ENCODE measurements at regions not wholly inside any gene's neighbourhood (a gene's known extent, or its start where the extent isn't known, plus 50 kb on each side); places are given as distances from the start of the nearest gene placed in this dataset.

DNA sequence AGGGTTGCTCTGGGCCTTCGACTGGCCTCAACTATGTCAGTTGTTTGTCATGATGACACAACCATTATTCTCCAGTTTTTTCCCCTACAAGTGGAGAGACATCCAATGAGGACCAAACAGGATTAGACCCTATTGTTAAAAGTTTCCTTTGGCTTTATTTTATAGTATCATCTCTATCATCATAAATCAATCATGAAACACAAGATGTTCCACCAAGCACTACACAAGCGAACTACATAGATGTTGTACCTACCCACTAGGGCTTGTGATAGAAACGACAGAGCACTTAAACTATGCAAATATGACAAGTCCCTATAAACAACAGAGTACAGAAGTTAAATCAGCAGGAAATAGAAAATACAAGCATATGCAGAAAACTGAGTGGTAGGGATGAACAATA lies 422.5 kb upstream of the MARCKS start:
- DNase-seq (ENCODE audit: low read depth in 2 of 2, low spot score in 1 of 2): no peak

DNA sequence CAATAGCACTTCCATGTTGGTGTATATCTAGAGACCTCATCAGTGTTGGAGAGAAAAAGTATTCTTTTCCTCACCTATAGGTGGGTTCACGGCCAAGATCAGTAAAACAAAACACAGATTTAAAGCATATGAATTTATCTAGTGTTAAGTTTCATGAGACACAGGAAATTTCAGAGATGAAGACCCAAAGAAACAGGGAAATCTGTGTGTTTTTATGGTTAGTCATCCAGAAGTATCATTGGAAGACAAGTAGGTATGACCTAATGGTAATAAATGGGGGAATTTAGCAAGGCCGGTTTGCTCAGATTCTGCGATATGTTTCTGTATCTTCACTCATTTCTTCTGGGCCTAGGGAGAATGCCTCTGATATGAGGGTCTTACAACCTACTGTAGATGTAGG lies 419.6 kb upstream of the MARCKS start:
- DNase-seq (ENCODE audit: low read depth in 2 of 2, low spot score in 1 of 2): no peak

DNA sequence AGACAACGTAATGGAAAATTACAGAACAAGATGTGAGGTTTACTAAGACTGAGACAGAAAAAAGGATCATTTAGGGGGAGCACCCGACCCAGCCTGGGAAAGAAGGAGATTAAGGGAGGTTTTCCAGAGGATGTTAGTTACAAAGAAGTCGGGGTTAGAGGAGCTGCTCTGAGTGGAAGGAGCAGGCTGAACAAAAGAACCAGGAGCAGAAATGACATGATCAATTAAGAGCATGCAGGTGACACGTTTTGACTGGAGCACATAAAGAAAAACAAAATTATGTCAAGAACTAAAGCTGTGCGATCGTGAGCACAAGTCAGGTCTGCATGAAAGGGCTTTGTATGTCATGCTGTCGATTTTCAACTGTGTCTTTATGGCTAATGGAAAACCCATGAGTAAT lies 417.3 kb upstream of the MARCKS start:
- DNase-seq (ENCODE audit: low read depth in 2 of 2, low spot score in 1 of 2): no peak

DNA sequence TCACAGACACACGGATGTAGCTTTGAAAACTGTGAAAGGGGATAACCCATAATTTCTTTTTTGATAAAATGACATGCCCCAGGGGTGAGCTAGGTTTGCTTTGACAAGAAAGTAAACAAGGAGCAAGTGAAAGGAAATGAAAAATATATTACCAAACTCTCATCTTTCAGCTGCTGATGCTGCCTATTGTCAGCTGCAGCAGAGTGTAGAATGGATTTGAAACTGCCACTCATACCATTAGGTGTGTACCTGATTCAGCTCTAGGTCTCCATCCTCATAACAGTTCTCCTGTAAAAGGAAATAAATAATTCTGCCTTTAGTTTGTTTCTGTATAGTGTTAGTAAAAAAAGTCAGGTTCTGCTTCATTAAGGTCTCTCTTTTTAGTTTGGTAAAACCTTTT lies 415.1 kb upstream of the MARCKS start:
- no peak for DNase-seq (ENCODE audit: low read depth in 2 of 2, low spot score in 1 of 2)

DNA sequence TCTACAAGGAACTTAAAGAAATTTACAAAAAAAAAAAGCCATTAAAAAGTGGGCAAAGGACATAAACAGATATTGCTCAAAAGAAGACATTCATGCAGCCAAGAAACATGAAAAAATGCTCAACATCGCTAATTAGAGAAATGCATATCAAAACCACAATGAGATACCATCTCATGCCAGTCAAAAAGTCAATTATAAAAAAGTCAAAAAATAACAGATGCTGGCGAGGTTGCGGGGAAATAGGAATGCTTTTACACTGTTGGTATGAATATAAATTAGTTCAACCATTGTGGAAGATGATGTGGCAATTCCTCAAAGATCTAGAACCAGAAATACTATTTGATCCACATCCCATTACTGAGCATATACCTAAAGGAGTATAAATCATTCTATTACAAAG lies 411.9 kb upstream of the MARCKS start:
- no peak for DNase-seq (ENCODE audit: low read depth in 2 of 2, low spot score in 1 of 2)

DNA sequence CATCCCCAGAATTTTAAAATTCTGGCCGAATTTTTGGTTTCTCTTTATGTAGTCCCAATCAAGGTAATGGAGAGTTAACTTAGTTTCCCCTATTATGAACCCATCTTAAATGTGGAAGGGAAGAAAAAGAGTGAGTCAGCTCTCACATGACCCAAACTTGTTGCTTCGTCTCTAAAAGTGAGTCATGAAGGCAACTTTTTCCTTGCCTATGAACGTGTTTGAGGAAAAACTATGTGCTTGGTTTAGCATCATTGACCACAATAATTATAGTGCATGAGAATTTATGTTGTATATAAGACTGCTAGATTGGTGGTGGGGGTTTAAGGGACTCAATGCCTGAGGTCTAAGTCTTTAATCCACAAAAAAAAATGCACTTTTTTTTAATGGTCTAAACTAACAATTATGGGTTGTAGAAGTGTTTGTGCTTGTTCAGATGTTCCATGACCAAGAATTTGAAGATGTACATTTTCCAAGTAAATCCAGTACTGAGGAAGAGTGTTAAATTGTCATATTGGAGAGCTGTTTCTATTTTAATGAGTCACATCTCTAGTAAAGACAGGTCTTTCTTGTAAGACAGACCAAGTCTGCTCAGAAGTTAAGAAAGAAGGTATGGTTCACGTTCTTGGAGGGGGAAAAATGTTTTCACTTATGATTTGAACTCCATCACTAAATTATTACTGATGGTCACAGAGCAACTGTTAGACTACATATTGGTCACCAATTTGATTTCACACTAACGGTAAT lies 409.9 kb upstream of the MARCKS start:
- DNase-seq (ENCODE audit: low read depth in 2 of 2, low spot score in 1 of 2): no peak

DNA sequence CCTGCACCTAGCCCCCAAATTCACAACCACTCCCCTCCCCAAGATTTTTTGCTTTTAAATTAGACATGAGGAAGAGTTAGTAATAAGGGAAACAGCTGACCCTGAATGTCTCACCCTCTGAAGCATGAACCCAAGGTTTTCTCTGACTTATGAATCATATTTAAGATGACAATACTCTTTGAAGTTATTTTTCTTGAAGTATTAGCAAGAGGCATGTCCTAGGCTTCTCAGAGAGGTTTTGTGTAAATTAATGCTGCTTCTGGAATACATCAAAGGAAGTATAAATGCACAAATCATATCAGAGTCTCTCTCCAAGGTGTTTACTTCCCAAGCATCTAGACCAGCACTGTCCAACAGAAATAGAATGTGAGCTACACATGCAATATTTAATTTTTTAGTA lies 408.1 kb upstream of the MARCKS start:
- no peak for DNase-seq (ENCODE audit: low read depth in 2 of 2, low spot score in 1 of 2)

DNA sequence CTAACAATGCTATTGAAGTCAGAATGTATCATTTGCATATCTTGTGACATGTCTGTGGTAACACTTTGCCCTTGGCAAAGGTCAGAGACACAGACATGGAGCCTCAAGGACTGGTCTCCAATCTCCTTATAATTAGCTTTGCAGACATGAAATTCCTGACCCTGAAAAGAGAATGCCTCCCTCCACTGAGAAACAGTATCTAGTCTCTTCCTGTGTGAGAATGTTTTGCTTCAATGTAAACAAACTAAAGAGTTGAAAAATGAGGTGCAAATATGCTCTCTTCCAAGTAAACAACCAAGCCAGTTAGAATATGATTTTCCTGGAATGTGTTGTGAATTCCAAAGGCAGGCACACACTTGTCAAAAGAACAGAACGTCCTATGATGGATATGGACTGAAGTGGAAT lies 407.1 kb upstream of the MARCKS start:
- DNase-seq (ENCODE audit: low read depth in 2 of 2, low spot score in 1 of 2): no peak

DNA sequence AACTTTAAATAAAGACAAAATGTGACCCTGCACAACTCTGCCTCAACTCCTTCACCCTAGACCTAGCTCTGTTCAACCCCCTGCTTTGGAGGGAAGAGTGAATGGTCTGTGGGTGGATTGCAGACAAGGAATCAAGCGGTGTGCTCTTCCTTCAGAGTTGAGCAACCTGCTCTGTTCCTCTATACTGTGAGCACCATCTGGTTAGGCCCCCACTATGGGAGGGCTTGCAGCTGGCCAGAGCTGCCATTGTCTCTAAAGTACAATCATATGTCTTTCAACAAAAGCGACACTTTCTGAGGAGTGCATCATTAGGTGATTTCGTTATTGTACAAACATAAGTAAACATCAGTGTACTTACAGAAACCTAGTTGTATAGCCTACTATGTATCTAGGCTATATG lies 406.1 kb upstream of the MARCKS start:
- no peak for DNase-seq (ENCODE audit: low read depth in 2 of 2, low spot score in 1 of 2)

DNA sequence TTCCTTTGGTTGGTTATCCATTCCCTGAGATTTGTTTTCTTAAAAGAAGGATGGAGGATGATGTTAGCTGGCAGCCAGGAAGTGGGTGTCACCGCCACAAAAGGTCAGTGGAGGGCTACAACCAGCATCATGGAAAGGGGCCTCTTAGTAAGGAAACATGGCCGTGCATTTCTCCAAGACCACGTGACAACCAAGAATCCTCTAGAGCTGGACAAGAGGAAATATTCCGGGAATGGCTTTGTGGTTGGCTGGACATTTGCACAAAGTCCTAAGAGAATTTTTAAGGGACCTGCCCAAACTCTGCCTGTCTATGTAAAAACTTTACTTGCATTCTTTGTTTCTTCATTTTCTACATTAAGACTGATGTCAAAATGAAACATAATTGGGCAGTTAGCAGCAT lies 399.9 kb upstream of the MARCKS start:
- DNase-seq (ENCODE audit: low read depth in 2 of 2, low spot score in 1 of 2): no peak

DNA sequence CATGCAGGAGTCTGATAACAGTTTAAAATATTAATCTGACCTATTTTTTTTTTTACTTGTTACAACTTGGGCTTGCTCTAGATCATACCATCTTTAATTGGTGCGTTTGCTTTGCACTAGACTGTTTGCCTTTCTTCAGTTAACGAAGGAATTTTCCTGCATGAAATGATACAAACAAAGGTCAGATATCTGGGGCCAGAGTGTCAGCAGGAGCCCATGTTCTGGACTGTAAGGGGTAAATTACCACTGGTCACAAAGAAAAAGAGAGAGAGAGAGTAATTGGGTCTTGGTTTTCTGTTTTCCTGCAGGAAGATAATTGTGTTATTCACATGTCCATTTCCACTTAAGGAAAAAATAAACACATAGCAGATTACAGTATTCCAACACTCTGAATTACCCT lies 399.4 kb upstream of the MARCKS start:
- DNase-seq (ENCODE audit: low read depth in 2 of 2, low spot score in 1 of 2): no peak

DNA sequence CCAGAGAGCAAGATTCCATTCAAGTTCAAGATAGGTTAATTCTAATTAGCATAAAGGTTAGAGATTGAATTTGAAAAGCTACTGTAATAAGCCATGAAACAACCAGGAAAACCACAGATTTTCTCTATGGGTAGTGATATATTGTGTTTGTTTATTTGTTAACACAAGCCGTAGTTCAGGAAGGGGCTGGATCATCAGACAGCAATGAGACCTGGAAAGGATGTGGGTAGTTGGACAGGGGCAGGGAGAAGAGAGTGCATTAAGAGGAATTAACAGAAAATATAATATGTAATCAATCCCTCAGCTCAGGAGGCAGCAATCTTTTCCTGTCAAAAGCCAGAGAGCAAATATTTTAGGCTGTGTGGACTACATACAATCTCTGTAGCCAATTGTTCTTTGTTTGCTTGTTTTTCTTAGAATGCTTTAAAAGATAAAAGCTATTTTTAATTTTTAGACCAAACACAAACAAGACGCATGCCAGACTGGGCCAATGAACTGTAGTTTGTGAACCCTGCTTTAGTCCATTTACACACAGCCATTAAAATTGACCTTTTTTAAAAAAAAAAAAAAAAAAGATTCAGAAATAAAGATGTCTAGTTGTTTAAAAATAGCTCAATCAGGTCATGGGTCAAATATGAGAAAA lies 398.7 kb upstream of the MARCKS start:
- no peak for DNase-seq (ENCODE audit: low read depth in 2 of 2, low spot score in 1 of 2)

DNA sequence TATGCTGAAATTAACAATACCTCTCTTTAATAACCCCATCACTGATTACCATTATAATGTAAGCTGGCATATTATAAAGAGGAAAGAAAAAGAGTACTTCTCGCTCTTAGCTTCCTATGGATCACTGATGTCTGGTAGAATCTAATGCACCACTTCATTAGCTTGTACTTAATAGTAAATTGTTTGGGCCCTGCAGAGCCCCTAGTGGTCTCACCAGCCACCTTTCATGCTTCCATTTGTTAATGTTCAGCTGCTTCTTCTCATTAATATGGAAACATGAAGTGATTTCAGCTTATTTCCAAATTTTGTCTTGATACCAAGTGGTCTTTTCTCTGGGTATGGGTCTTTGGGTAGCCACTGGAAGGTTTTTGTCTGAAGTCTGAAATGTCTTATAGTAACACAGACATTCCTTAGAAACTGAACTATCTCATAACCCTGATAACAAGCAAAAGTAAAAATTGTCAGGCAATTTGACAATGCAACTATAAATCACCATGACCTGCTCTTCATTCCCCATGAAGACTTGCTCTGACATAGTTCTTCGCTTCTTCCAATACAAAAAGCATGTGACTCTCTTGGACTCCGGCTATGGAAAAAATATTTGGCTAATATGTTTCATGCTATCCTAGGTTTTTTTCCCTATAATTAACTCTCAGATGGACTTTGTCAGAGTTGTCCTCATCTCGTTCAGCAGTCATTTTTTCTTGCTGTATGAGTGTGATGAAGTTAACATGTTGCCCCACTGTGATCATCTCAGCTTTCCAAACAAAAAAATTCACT lies 395.8 kb upstream of the MARCKS start:
- no peak for DNase-seq (ENCODE audit: low read depth in 2 of 2, low spot score in 1 of 2)

DNA sequence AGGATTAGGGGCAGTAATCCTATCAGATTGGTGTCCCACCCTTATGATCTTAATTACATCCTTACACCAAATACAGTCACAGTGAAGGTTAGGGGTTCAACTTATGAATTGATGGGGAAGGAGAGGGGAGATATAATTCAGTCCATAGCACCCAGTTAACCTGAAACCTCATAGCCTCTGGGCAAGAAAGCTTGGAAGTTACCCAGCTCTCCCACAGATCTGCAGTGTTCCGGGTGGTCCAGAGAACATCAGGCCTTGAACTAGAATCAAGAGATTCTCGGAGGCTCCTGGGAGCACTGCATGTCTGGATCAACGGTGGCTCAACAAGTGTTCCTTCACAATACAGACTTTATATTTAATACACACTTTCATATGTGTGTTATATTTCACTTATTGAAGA lies 392.6 kb upstream of the MARCKS start:
- DNase-seq (ENCODE audit: low read depth in 2 of 2, low spot score in 1 of 2): no peak

DNA sequence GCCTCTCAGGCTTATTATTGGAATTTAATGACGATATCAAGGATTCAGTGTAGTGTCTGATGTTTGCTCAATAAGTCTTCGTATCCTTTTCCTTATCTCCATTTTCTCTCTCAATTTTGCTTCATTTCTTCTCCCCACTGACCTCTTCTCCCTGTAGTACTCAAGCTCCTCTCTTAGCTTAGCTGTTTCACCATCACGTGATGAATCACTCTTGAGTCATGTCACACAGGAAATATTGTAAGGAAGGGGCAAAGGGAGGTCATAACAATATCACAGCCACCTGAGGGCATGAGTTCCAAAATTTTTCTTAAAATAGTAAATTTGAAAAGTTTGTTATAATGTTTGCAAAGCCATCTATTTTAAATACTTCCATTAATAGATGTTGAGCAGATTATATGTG lies 392.2 kb upstream of the MARCKS start:
- DNase-seq (ENCODE audit: low read depth in 2 of 2, low spot score in 1 of 2): no peak

DNA sequence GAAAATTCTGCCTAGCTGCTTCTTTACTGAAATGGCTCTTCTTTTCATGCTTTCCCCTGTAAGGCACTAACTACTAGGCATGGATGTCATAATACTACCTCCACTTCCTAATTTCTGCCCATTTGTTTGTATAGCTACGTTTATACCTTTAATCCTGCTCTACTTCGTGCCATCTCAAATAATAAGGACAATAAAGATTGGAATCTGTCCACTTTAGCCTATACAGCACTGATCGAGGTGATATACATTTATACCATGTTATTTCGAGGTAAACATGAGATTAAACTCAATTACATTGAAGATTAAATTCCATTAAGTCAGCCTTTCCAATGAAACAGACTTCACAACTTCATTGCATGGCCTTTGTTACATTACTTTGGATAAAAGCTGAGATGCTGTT lies 390.6 kb upstream of the MARCKS start:
- no peak for DNase-seq (ENCODE audit: low read depth in 2 of 2, low spot score in 1 of 2)

DNA sequence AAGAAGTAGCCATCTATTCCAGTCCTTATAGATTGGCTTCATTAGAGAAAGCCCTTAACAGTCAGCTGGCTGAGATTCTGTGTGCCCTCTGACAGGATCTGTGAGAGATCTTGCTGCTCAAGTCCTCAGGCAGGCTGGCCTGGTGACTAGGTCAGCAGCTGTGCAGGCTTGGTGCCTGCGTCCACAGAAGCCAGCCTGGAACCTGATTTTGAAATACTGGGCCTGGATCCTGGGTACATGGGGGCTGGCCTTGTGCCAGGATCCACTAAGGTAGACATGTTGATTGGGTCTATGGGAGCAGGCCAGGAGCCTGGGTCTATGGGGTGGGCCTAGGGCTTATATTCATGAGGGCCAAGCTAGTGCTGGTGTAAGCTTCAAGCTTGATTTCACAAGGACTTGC lies 381.8 kb upstream of the MARCKS start:
- DNase-seq (ENCODE audit: low read depth in 2 of 2, low spot score in 1 of 2): no peak

DNA sequence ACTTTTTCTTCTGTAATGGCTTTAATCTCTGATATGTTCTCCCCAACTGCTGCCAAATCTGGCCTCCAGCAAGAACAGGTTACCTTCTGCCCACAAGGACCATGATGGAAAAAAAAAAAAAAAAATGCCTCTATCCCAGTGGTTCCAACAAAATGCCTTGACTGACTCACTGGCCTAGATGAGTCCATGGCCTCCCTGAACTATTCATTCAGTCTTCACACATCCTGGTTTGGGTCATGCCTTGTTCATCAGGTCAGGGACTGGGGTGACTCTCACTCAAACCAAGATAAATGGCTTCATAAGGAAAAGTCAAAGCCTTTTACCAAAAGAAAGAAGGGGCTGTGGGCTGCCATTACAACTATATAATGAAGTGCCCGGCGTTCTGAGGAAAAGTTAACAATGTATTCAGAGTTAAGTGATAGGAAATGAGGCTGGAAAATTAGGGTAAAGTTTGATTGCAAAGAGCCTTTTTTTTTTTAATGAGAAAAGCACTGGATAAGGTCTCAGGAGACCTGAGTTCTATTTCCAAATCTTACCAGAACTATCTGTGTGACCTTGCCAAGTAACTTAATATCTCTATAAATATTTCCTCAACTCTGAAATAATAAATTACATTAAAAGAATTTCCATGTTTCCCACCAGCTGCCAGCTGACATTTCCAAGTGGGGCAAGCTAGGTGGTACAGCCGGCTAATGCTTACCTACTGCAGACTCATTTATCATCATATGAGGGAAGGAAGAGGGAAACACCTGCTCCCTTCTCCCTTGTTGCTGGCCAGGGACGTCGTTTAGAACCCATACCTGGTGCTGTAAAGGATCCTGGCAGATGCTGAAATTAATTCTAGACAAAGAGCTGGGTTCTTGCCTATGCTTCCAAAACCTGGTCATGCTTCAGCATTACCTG lies 380.0 kb upstream of the MARCKS start:
- no peak for DNase-seq (ENCODE audit: low read depth in 2 of 2, low spot score in 1 of 2)

DNA sequence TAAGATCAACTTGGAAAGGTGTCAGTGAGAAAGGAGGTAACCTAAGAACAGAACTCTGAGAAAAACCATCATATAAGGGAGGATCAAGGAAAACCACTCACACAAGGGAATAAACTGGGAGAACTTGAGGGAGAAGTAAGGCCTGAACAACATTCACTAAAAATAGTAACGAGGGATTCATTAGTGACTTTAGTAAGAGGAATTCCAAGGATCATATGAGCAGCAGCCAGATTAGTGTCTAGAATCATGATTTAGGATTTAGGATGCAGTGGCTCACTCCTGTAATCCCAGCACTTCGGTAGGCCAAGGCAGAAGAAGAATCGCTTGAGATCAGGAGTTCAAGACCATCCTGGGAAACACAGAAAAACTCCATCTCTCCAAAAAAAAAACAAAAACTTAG lies 376.5 kb upstream of the MARCKS start:
- DNase-seq (ENCODE audit: low read depth in 2 of 2, low spot score in 1 of 2): no peak

DNA sequence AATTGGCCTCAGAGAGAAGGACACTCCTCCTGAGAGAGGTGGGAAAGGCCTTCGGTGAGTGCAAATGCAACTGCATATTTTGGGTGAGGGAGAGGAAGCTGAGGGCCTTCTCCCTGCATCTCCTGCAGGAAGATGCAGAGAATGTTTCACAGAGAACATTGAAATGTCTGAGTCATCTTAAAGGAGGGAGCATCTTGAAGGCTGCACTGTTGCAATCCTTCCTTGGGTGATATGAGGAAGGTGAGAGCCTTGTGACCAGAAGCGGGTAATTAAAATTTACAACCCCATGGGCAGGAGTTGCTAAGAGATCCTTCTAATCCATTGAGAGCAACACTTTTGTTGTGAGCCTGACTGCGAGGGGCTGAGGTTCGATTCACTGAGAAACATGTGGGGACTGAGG lies 375.7 kb upstream of the MARCKS start:
- no peak for DNase-seq (ENCODE audit: low read depth in 2 of 2, low spot score in 1 of 2)

DNA sequence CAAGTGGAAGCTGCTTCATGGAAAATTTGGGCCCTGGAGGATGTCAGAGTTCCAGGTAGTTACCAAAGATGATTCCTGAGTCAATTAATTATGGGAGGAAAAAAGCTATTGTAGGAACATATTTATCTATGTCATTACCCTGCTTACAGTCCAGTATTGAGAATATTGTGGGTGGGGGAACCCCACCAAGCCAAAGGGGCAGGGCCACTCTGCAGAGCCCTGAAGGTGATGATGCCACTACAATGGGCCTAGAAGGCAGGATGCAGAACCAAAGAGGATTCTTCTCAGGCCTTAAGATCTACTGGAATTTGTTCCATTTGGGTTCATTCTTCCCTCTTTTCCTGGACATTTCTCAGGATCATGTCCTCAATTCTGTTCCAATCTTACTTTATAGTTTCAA lies 375.2 kb upstream of the MARCKS start:
- DNase-seq (ENCODE audit: low read depth in 2 of 2, low spot score in 1 of 2): no peak

Measured in stimulated activated CD8-positive, alpha-beta memory T cell treated with anti-CD3 and anti-CD28 coated beads, Interleukin-4, amount 100 ng/mL, for 4 hours (primary cell).